HG02642 (cell line): ENCODE measurements at regions not wholly inside any gene's neighbourhood (a gene's known extent, or its start where the extent isn't known, plus 50 kb on each side); places are given as distances from the start of the nearest gene placed in this dataset.
"Not testable (repeated sequence)": the region's sequence is repeated elsewhere in the genome, so short reads cannot be mapped to it uniquely, and the experiment has no call there.

Experiments
- ATAC-seq: cut with Tn5 transposase; IDR thresholded peaks from one replicate; pipeline ENCODE4 v1.9.1; 2021; ENCODE audit warnings: mild to moderate bottlenecking; ENCODE audit not compliant: unreplicated experiment, poor library complexity

- ATAC-seq = no peak
Measured at GRCh38 chr5:16987776-16988175, 51.7 kb upstream of the MYO10 start.

GRCh38 chr5:16990817-16991520 lies 54.9 kb upstream of the MYO10 start:
- ATAC-seq = not testable (repeated sequence)

- ATAC-seq = no peak
Measured at GRCh38 chr5:16992006-16992405, 55.9 kb upstream of the MYO10 start.

GRCh38 chr5:16992444-16992843 lies 56.4 kb upstream of the MYO10 start:
- no peak for ATAC-seq

- ATAC-seq = no peak
Measured at GRCh38 chr5:16994565-16994964, 58.5 kb upstream of the MYO10 start.

- no peak for ATAC-seq
Measured at GRCh38 chr5:16995372-16995771, 59.3 kb upstream of the MYO10 start.

- ATAC-seq = no peak
Measured at GRCh38 chr5:17000291-17000939, 64.3 kb upstream of the MYO10 start.

GRCh38 chr5:17001428-17001827 lies 65.3 kb upstream of the MYO10 start:
- no peak for ATAC-seq

GRCh38 chr5:17004441-17005106 lies 68.5 kb upstream of the MYO10 start:
- ATAC-seq = no peak

GRCh38 chr5:17005107-17005828 lies 69.2 kb upstream of the MYO10 start:
- ATAC-seq = no peak

- no peak for ATAC-seq
Measured at GRCh38 chr5:17012289-17012688, 76.2 kb upstream of the MYO10 start.

GRCh38 chr5:17014686-17015085 lies 78.6 kb upstream of the MYO10 start:
- no peak for ATAC-seq

- ATAC-seq = no peak
Measured at GRCh38 chr5:17018871-17019270, 82.8 kb upstream of the MYO10 start.

- no peak for ATAC-seq
Measured at GRCh38 chr5:17019324-17019723, 83.2 kb upstream of the MYO10 start.

- no peak for ATAC-seq
Measured at GRCh38 chr5:17020678-17021601, 84.9 kb upstream of the MYO10 start.

- ATAC-seq = no peak
Measured at GRCh38 chr5:17021602-17021932, 85.5 kb upstream of the MYO10 start.

- ATAC-seq = no peak
Measured at GRCh38 chr5:17022296-17022695, 86.2 kb upstream of the MYO10 start.

- ATAC-seq = no peak
Measured at GRCh38 chr5:17024686-17025180, 88.6 kb upstream of the MYO10 start.

- not testable (repeated sequence) for ATAC-seq
Measured at GRCh38 chr5:17031659-17032277, 95.7 kb upstream of the MYO10 start.
